ENCODE measurements at regions not wholly inside any gene's neighbourhood (a gene's known extent, or its start where the extent isn't known, plus 50 kb on each side); places are given as distances from the start of the nearest gene placed in this dataset.

DNA sequence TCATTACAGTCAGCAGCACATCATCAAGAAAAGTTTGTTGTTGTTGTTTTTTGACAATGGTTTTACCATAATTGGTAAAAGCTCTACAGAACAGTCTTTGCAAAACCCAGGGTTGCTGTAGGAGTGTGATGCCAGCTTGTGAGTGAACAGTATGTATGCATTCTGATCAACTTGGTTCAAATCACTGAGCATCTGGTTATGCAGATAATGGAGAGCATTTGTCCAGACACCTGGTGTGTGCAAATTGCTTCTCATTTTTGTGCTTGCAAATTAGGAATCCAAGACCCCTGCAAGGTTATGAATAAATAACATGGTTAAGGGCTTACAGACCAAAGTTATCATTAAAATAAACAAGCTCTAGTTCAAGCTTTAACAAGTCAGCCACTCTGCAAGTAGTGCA, 448.7 kb upstream of the ACTBL2 start:
- TF ChIP-seq GATA3 (IDR thresholded peaks at IDR 0.05; ENCODE audit: low read depth, low read length) (no peak), GATA2 (IDR thresholded peaks at IDR 0.05; ENCODE audit: low read depth, low read length) (no peak)
